ENCODE measurements at regions not wholly inside any gene's neighbourhood (a gene's known extent, or its start where the extent isn't known, plus 50 kb on each side); places are given as distances from the start of the nearest gene placed in this dataset.
"Not testable (repeated sequence)": the region's sequence is repeated elsewhere in the genome, so short reads cannot be mapped to it uniquely, and the experiment has no call there.

GRCh38 chr3:162391301-162391700 lies 894.7 kb downstream of the OTOL1 start:
- TF ChIP-seq, protein P1, sequence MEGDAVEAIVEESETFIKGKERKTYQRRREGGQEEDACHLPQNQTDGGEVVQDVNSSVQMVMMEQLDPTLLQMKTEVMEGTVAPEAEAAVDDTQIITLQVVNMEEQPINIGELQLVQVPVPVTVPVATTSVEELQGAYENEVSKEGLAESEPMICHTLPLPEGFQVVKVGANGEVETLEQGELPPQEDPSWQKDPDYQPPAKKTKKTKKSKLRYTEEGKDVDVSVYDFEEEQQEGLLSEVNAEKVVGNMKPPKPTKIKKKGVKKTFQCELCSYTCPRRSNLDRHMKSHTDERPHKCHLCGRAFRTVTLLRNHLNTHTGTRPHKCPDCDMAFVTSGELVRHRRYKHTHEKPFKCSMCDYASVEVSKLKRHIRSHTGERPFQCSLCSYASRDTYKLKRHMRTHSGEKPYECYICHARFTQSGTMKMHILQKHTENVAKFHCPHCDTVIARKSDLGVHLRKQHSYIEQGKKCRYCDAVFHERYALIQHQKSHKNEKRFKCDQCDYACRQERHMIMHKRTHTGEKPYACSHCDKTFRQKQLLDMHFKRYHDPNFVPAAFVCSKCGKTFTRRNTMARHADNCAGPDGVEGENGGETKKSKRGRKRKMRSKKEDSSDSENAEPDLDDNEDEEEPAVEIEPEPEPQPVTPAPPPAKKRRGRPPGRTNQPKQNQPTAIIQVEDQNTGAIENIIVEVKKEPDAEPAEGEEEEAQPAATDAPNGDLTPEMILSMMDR (IDR thresholded peaks at IDR 0.05; ENCODE audit: borderline replicate concordance): no peak
- no peak for DNase-seq
- no peaks in the 10 kb centered on the region for H3K4me1 ChIP-seq
- no peak overlapping the region for H3K4me3 ChIP-seq
- intact Hi-C loops (cut with micrococcal nuclease): no loop called here
- H3K27me3 ChIP-seq (ENCODE audit: low read depth): no peaks in the 10 kb centered on the region
- H3K9me3 ChIP-seq (replicated peaks): peaks cover 11% of the 10 kb centered on the region
- no peak overlapping the region for H3K27ac ChIP-seq (replicated peaks)
- no peaks in the 10 kb centered on the region for H3K36me3 ChIP-seq

DNA sequence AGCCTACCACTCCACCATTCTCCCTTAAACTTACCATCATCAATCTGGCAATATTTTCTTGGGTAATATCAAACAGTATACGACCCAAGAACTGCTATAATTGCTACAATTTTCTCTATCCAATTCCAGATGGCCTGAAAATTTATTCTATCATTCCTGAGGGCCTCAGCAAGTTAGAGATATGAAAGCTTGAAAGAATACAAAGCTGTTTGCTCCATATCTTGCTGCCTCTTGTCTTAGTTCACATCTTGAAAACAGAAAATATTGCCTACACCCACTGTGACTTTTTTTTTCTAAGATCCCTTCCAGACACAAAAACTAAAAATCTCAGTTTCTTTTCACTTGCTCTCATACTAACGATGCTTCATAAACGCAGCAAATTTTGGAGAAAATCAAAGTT lies 898.9 kb downstream of the OTOL1 start:
- TF ChIP-seq, protein P1 (IDR thresholded peaks at IDR 0.05; ENCODE audit: borderline replicate concordance): no peak
- Histone ChIP-seq H3K27ac (replicated peaks) (no peak overlapping the region), H3K4me3 (no peak overlapping the region), H3K36me3 (no peaks in the 10 kb centered on the region), H3K27me3 (ENCODE audit: low read depth) (no peaks in the 10 kb centered on the region), H3K9me3 (replicated peaks) (peaks cover 19% of the 10 kb centered on the region), H3K4me1 (peaks cover 7% of the 10 kb centered on the region)
- DNase-seq: no peak
- intact Hi-C loops (cut with micrococcal nuclease): no loop called here

DNA sequence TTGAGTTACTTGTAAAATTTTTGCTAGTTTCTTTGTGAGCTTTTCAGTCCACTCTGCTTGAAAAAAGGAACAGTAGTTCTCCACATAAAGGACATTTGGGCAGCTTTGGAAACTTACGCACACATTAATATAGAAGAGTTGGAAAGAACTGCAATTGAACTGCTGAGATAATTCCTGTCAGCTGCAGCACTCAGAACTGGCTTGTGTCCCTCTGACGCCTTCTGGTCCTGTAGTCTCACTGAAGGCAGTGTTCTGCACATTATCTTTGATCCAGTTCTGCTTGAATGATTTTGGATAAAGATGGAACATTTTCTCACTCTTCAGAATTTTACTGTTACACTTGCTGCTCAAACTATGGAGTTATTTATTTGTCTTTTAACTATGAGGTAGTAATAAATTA lies 901.9 kb downstream of the OTOL1 start:
- TF ChIP-seq, protein P1 (IDR thresholded peaks at IDR 0.05; ENCODE audit: borderline replicate concordance): no peak
- Histone ChIP-seq H3K4me1 (peaks cover 7% of the 10 kb centered on the region), H3K27me3 (ENCODE audit: low read depth) (no peaks in the 10 kb centered on the region), H3K27ac (replicated peaks) (peak overlapping the region; percentile 20), H3K36me3 (no peaks in the 10 kb centered on the region), H3K4me3 (no peak overlapping the region), H3K9me3 (replicated peaks) (peaks cover 15% of the 10 kb centered on the region)
- intact Hi-C loops (cut with micrococcal nuclease): no loop called here
- peak; percentile 19 for DNase-seq

DNA sequence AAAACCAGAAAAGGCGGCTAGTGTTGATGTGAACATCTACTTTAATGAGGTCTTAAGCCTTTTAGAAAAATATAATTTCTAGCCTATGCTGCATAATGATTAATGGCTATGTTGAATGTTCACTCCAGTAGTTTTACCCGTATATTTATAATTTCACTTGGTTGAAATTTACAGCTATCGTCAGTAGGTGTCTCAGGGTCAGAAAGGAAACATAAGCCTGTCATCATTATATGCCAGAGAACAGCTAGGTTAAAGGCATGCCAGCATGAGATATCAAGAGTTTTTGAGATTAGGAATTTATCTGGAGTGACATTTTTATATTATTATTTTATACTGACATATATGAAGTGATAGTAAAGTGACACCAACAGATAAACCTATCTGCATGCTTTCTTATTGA lies 904.1 kb downstream of the OTOL1 start:
- DNase-seq: no peak
- H3K4me1 ChIP-seq: peaks cover 7% of the 10 kb centered on the region
- no peak overlapping the region for H3K4me3 ChIP-seq
- no peak overlapping the region for H3K27ac ChIP-seq (replicated peaks)
- intact Hi-C loops (cut with micrococcal nuclease): no loop called here
- peaks cover 17% of the 10 kb centered on the region for H3K9me3 ChIP-seq (replicated peaks)
- TF ChIP-seq, protein P1 (IDR thresholded peaks at IDR 0.05; ENCODE audit: borderline replicate concordance): no peak
- no peaks in the 10 kb centered on the region for H3K27me3 ChIP-seq (ENCODE audit: low read depth)
- H3K36me3 ChIP-seq: no peaks in the 10 kb centered on the region

- H3K36me3 ChIP-seq; H3K27ac ChIP-seq (replicated peaks); intact Hi-C loops (cut with micrococcal nuclease); H3K4me3 ChIP-seq; H3K9me3 ChIP-seq (replicated peaks); H3K27me3 ChIP-seq (ENCODE audit: low read depth); DNase-seq; H3K4me1 ChIP-seq: not testable (repeated sequence)
These were observed 914.9 kb downstream of the OTOL1 start for GRCh38 chr3:162411556-162411955.

GRCh38 chr3:162421721-162422120 lies 925.1 kb downstream of the OTOL1 start:
- TF ChIP-seq, protein P1 (IDR thresholded peaks at IDR 0.05; ENCODE audit: borderline replicate concordance): no peak
- no peak overlapping the region for H3K27ac ChIP-seq (replicated peaks)
- H3K36me3 ChIP-seq: no peaks in the 10 kb centered on the region
- no peak for DNase-seq
- intact Hi-C loops (cut with micrococcal nuclease): no loop called here
- H3K4me1 ChIP-seq: no peaks in the 10 kb centered on the region
- no peaks in the 10 kb centered on the region for H3K9me3 ChIP-seq (replicated peaks)
- no peaks in the 10 kb centered on the region for H3K27me3 ChIP-seq (ENCODE audit: low read depth)
- no peak overlapping the region for H3K4me3 ChIP-seq
